Right ventricle myocardium inferior (tissue), 1 donor: ENCODE measurements at regions not wholly inside any gene's neighbourhood (a gene's known extent, or its start where the extent isn't known, plus 50 kb on each side); places are given as distances from the start of the nearest gene placed in this dataset.
"Not testable (repeated sequence)": the region's sequence is repeated elsewhere in the genome, so short reads cannot be mapped to it uniquely, and the experiment has no call there.

Experiments used
- ATAC-seq: fragments of 200-7000 bp; cut with Tn5 transposase; one replicate; pipeline ENCODE4 v1.9.1; 2020; ENCODE audit warnings: mild to moderate bottlenecking, moderate library complexity
- DNase-seq: peaks from one replicate; pipeline ENCODE4 v3.0.0; 2021; ENCODE audit errors: missing footprints
- intact Hi-C: fragments of 100-400 bp; cut with DNase I; formaldehyde crosslinking; loops from one replicate; pipeline ENCODE4 v1.11.0; 2022
- donor health status: DM: no; HTN: yes; CAD: no; lungs with severe emphysema.

- intact Hi-C loops: no loop called here
- no peak for ATAC-seq
- DNase-seq: no peak
Measured at GRCh38 chr2:124967325-124967724, 942.2 kb downstream of the CNTNAP5 start.

- no peak for ATAC-seq
- DNase-seq: no peak
- intact Hi-C loops: no loop called here
Measured at GRCh38 chr2:124970030-124970429, 944.9 kb downstream of the CNTNAP5 start.

- no peak for DNase-seq
- no peak for ATAC-seq
- intact Hi-C loops: no loop called here
Measured at GRCh38 chr2:124973396-124973795, 948.3 kb downstream of the CNTNAP5 start.

- no peak for DNase-seq
- intact Hi-C loops: no loop called here
- ATAC-seq: no peak
Measured at GRCh38 chr2:124975224-124975623, 950.1 kb downstream of the CNTNAP5 start.

- intact Hi-C loops: no loop called here
- no peak for ATAC-seq
Measured at GRCh38 chr2:124975648-124976047, 950.6 kb downstream of the CNTNAP5 start.

GRCh38 chr2:124978597-124978996 lies 953.5 kb downstream of the CNTNAP5 start:
- no peak for ATAC-seq
- intact Hi-C loops: no loop called here
- DNase-seq: no peak

More at GRCh38 chr2:124975648-124976047, 950.6 kb downstream of the CNTNAP5 start:
- DNase-seq: no peak

GRCh38 chr2:124983595-124983994 lies 958.5 kb downstream of the CNTNAP5 start:
- ATAC-seq (no peak), DNase-seq (no peak)
- intact Hi-C loops: no loop called here

- intact Hi-C loops: no loop called here
- DNase-seq (no peak), ATAC-seq (no peak)
Measured at GRCh38 chr2:124985270-124985669, 960.2 kb downstream of the CNTNAP5 start.

- no peak for ATAC-seq
- no peak for DNase-seq
- intact Hi-C loops: no loop called here
Measured at GRCh38 chr2:124986136-124986535, 961.0 kb downstream of the CNTNAP5 start.

GRCh38 chr2:124986870-124987269 lies 961.8 kb downstream of the CNTNAP5 start:
- intact Hi-C loops, ATAC-seq, DNase-seq: not testable (repeated sequence)

GRCh38 chr2:124987436-124987835 lies 962.3 kb downstream of the CNTNAP5 start:
- DNase-seq, ATAC-seq, intact Hi-C loops: not testable (repeated sequence)

- ATAC-seq: no peak
- intact Hi-C loops: no loop called here
- no peak for DNase-seq
Measured at GRCh38 chr2:124988111-124988510, 963.0 kb downstream of the CNTNAP5 start.

GRCh38 chr2:124988794-124989193 lies 963.7 kb downstream of the CNTNAP5 start:
- DNase-seq (no peak), ATAC-seq (no peak)
- intact Hi-C loops: no loop called here

GRCh38 chr2:124993809-124994208 lies 968.7 kb downstream of the CNTNAP5 start:
- no peak for DNase-seq
- ATAC-seq: no peak
- intact Hi-C loops: no loop called here

- ATAC-seq: no peak
- DNase-seq: no peak
- intact Hi-C loops: no loop called here
Measured at GRCh38 chr2:124995185-124995912, 970.3 kb downstream of the CNTNAP5 start.

- DNase-seq: no peak
- intact Hi-C loops: no loop called here
- ATAC-seq: no peak
Measured at GRCh38 chr2:124996406-124996805, 971.3 kb downstream of the CNTNAP5 start.

- intact Hi-C loops: no loop called here
- ATAC-seq (no peak), DNase-seq (no peak)
Measured at GRCh38 chr2:124999906-125000305, 974.8 kb downstream of the CNTNAP5 start.

GRCh38 chr2:125004106-125004800 lies 979.2 kb downstream of the CNTNAP5 start:
- intact Hi-C loops: no loop called here
- DNase-seq (no peak), ATAC-seq (no peak)

- ATAC-seq: no peak
- intact Hi-C loops: no loop called here
- no peak for DNase-seq
Measured at GRCh38 chr2:125006676-125007075, 981.6 kb downstream of the CNTNAP5 start.

GRCh38 chr2:125028721-125029120 lies 1003.6 kb downstream of the CNTNAP5 start:
- intact Hi-C loops, ATAC-seq, DNase-seq: not testable (repeated sequence)
